ENCODE measurements at regions not wholly inside any gene's neighbourhood (a gene's known extent, or its start where the extent isn't known, plus 50 kb on each side); places are given as distances from the start of the nearest gene placed in this dataset.

DNA sequence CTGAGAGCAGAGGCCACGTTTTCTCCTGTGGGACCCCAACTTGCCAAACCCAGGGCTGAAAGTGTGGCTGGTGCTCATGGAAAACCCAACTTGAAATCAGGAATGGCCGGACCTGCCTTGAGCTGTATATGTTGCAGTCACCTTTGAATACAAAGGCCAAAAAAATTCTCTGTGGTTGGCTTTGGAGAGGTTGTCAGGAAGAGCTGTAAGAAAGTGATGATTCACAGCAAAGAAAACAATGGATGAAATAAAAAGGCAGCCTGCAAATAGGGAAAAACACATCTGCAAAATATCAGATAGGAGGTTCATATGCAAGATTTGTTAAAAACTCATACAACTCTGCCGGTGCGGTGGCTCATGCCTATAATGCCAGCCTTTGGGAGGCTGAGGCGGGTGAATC, 715.8 kb downstream of the UQCRFS1 start:
- POLR2A ChIA-PET, result no interaction called here
- TF ChIP-seq, protein P1, sequence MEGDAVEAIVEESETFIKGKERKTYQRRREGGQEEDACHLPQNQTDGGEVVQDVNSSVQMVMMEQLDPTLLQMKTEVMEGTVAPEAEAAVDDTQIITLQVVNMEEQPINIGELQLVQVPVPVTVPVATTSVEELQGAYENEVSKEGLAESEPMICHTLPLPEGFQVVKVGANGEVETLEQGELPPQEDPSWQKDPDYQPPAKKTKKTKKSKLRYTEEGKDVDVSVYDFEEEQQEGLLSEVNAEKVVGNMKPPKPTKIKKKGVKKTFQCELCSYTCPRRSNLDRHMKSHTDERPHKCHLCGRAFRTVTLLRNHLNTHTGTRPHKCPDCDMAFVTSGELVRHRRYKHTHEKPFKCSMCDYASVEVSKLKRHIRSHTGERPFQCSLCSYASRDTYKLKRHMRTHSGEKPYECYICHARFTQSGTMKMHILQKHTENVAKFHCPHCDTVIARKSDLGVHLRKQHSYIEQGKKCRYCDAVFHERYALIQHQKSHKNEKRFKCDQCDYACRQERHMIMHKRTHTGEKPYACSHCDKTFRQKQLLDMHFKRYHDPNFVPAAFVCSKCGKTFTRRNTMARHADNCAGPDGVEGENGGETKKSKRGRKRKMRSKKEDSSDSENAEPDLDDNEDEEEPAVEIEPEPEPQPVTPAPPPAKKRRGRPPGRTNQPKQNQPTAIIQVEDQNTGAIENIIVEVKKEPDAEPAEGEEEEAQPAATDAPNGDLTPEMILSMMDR (IDR thresholded peaks at IDR 0.05; ENCODE audit: control extremely low read depth, extremely low read depth, low read depth, missing control alignments), result no peak
- no peak for DNase-seq (ENCODE audit: extremely low spot score)
- CTCF ChIA-PET, result no interaction called here

DNA sequence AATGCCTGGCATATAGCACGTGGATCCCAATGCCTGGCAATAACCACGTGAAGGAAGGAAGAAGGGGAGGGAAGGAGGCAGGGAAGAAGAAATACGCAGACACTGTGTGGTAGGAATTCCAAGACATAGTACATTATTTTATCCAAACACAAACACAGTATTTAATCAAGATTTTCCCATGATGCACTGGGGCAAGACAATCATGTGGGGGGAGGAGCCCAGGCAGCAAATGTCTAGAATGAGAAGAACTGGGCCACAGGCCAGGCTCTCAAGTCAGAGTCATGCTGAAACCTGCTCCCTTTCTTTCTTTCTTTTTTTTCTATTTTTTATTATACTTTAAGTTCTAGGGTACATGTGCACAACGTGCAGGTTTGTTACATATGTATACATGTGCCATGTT, 717.9 kb downstream of the UQCRFS1 start:
- no peak for DNase-seq (ENCODE audit: extremely low spot score)
- CTCF ChIA-PET, result no interaction called here
- TF ChIP-seq, protein P1 (IDR thresholded peaks at IDR 0.05; ENCODE audit: control extremely low read depth, extremely low read depth, low read depth, missing control alignments), result no peak
- POLR2A ChIA-PET, result no interaction called here

DNA sequence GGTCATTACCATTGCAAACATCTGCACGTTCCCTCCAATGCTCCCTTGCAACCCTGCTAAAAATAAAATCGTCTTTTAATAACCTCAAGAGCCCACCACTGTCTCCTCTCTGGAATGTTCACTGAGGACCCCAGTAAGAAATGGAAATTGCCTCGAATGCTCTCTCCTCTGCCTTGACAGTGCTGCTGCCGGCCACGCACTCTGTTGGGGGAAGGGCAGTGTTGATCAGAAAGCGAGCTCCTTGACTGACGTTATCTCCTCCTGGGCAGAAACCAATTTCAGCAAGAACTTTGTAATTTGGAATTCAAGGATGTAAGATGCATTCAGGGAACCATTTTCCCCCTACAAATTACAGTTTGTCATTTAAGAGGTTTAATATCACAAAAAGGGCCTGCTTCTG, 718.5 kb downstream of the UQCRFS1 start:
- ChIA-PET CTCF (no interaction called here), POLR2A (no interaction called here)
- no peak for DNase-seq (ENCODE audit: extremely low spot score)
- TF ChIP-seq, protein P1 (IDR thresholded peaks at IDR 0.05; ENCODE audit: control extremely low read depth, extremely low read depth, low read depth, missing control alignments), result no peak

DNA sequence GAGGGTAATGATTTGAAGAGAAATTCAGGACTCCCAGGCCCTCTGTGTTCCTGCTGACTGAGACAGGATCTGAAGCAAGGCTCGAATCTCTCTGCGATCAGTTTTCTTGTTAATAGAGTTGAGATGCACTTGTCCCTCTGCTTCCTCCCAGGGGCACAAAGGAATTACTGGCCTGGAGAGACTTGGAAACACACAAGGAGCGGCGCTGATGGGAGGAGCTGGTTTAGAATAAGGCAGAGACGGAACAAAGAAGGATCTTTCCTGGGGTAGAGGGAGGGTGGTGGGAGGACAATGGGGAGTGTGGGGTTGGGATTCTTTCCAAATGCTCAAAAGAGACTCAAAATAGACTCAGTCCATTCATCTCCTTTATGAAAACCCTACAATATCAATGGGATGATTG, 719.1 kb downstream of the UQCRFS1 start:
- TF ChIP-seq, protein P1 (IDR thresholded peaks at IDR 0.05; ENCODE audit: control extremely low read depth, extremely low read depth, low read depth, missing control alignments), result no peak
- CTCF ChIA-PET, result no interaction called here
- POLR2A ChIA-PET, result no interaction called here
- DNase-seq (ENCODE audit: extremely low spot score), result no peak

DNA sequence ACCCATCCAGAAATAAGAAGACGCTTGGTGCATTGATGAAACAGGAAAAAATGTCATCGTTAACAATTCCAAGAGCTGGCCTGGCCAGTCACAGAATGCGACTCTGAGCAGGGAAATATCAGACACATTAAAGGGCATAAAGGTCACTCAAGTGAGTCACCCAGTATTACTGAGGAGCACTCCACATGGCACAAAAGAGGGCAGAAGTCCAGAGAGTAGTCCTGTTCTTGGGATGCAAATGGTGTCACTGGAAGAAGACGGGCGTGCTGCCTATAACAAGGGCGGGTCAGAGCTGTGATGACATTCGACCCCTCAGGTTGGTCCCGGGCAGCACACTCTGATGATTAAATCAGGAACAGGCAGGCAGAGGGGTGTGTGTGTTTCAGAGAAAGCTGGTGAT, 720.3 kb downstream of the UQCRFS1 start:
- TF ChIP-seq, protein P1 (IDR thresholded peaks at IDR 0.05; ENCODE audit: control extremely low read depth, extremely low read depth, low read depth, missing control alignments), result no peak
- CTCF ChIA-PET, result no interaction called here
- DNase-seq (ENCODE audit: extremely low spot score), result no peak
- POLR2A ChIA-PET, result no interaction called here

DNA sequence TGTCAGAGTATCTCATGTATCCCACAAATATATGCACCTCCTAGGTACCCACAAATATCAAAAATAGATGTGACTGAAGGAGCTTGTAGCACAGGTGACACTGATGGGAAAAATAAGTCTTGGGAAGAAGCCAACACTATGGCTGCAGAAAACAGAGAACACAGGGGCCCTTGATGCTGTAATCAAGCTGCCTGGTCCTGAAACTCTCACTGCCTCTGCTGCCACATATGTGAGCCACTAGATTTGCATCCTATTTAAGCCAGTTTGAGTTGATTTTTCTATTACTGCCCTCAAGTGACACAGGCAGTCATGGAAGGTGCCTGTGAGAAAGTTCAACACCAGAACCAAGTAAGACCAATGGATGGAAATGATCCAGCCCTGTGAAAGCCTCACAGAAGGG, 720.8 kb downstream of the UQCRFS1 start:
- ChIA-PET CTCF (no interaction called here), POLR2A (no interaction called here)
- DNase-seq (ENCODE audit: extremely low spot score), result no peak
- TF ChIP-seq, protein P1 (IDR thresholded peaks at IDR 0.05; ENCODE audit: control extremely low read depth, extremely low read depth, low read depth, missing control alignments), result no peak

DNA sequence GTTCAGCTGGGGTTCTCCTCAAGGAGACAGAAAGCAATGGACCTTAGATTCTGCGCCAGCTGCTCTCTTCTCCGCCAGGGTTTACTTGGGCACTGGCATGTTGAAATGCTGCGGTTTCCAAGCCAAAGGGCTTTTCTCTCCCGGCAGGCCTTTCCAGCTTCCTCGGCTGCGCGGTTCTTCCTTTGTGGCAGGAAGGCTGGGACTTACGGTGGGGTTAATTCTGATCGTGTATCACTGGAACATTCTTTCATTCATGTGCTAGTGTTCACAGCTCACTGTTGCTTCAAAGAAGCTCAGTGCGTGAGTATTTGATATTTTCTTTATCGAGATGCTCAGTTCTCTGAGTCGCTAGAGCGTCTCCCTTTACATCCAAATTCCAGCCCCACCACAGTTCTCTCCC, 723.2 kb downstream of the UQCRFS1 start:
- TF ChIP-seq, protein P1 (IDR thresholded peaks at IDR 0.05; ENCODE audit: control extremely low read depth, extremely low read depth, low read depth, missing control alignments), result no peak
- ChIA-PET CTCF (no interaction called here), POLR2A (no interaction called here)
- no peak for DNase-seq (ENCODE audit: extremely low spot score)
